Aorta (tissue), 5 donors: ENCODE measurements at regions not wholly inside any gene's neighbourhood (a gene's known extent, or its start where the extent isn't known, plus 50 kb on each side); places are given as distances from the start of the nearest gene placed in this dataset.

Source experiments
- ATAC-seq: fragments of 200-7000 bp; cut with Tn5 transposase; one replicate; pipeline ENCODE4 v1.9.1; 2022; ENCODE audit warnings: moderate library complexity; ENCODE audit not compliant: low FRiP score
- DNase-seq, 2 donors: peaks; one replicate each; pipeline ENCODE4 v3.0.0-alpha.2; 2020
- H3K27ac ChIP-seq, 2 donors: one replicate each; pipeline ENCODE4 v1.5.1; 2013; ENCODE audit warnings: low read length in 2 of 2, mild to moderate bottlenecking in 2 of 2, moderate library complexity in 2 of 2, control low read depth in 1 of 2, inconsistent platforms in 1 of 2, low read depth in 1 of 2
- H3K27me3 ChIP-seq, 2 donors: one replicate each; pipeline ENCODE4 v1.6.1; 2013; ENCODE audit warnings: control low read depth in 1 of 2, low read length in 1 of 2, mild to moderate bottlenecking in 1 of 2, moderate library complexity in 1 of 2; ENCODE audit not compliant: insufficient read depth in 2 of 2, control insufficient read depth in 1 of 2
- H3K36me3 ChIP-seq, 2 donors: one replicate each; pipeline ENCODE4 v1.6.1; 2013; ENCODE audit warnings: control low read depth in 1 of 2, low read length in 1 of 2, mild to moderate bottlenecking in 1 of 2; ENCODE audit not compliant: insufficient read depth in 2 of 2, control insufficient read depth in 1 of 2
- H3K4me1 ChIP-seq, 2 donors: one replicate each; pipeline ENCODE4 v1.6.1; 2013; ENCODE audit warnings: low read length in 2 of 2, control low read depth in 1 of 2, mild to moderate bottlenecking in 1 of 2, moderate library complexity in 1 of 2; ENCODE audit not compliant: insufficient read depth in 2 of 2, control insufficient read depth in 1 of 2
- H3K4me3 ChIP-seq, 2 donors: one replicate each; pipeline ENCODE4 v1.5.1; 2013; ENCODE audit warnings: low read length in 2 of 2, control low read depth in 1 of 2, mild to moderate bottlenecking in 1 of 2
- H3K9me3 ChIP-seq: one replicate; pipeline ENCODE4 v1.6.1; 2013; ENCODE audit warnings: mild to moderate bottlenecking, low read length; ENCODE audit not compliant: control insufficient read depth
- WGBS, 2 donors: extraction: QIAGEN DNeasy Blood & Tissue Kit; methylation state at CpG; one replicate each; pipeline ENCODE4 v1.1.7; 2013; 5-methylcytosine and 5-hydroxymethylcytosine counted together
- intact Hi-C, 2 donors: fragments of 100-400 bp; cut with DNase I; formaldehyde crosslinking; loops; one replicate each; pipeline versions ENCODE4 v1.14.2 to v1.15.0; 2022
- donor health status: healthy with polysubstance abuse.
- donor health status: Bipolar disorder and iron deficiency.
- donor health status: DM: no; HTN: no; CAD: no.
- donor health status: DM: no; HTN: no; CAD: no.
- donor health status: DM: yes; HTN: yes; CAD: no.

GRCh38 chr16:85403693-85404092 lies 209.4 kb upstream of the GSE1 start:
- intact Hi-C loops = no loop called here
- H3K4me1 ChIP-seq = no peaks in the 10 kb centered on the region
- no peak overlapping the region for H3K4me3 ChIP-seq
- H3K27ac ChIP-seq = no peak overlapping the region
- peak in 1 of 2 donors; percentile 22 for DNase-seq
- H3K36me3 ChIP-seq = no peaks in the 10 kb centered on the region
- WGBS, 2 donors = 89 to 95% methylated on average over 6 of the region's 6 CpGs
- H3K9me3 ChIP-seq = no peaks in the 10 kb centered on the region
- no peak for ATAC-seq
- no peaks in the 10 kb centered on the region for H3K27me3 ChIP-seq

DNA sequence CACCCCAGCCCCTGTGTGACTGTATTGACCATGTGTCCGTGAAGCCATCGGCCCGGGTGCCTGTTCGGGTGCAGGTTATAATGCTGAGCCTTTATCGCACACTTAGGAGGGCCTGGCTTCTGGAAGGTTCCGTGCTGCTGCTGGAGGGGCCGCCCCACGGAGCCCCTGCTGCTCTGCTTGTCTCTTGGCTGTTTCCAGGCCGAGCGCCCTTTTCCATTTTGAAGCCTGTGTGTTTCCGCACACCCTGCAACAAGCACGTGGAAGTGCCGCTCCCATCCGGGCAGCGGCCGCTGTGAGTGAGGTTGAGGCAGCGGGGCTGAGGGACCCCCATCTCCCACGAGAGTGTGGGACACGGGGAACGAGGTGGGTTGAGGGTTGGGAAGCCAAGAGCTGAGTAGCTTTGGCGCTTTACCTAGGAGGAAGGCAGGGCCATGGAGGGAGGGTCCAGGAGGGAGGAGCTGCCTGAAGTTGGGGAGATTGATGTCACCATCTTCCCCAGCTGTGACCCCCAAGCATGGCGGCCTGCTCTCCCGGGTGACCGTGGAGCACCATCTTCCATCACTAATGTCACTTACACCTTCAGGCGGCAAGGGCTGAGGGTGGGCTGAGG lies 200.1 kb upstream of the GSE1 start:
- Histone ChIP-seq H3K9me3 (no peaks in the 10 kb centered on the region), H3K27me3 (no peaks in the 10 kb centered on the region), H3K4me1 (no peaks in the 10 kb centered on the region), H3K27ac (no peak overlapping the region), H3K36me3 (no peaks in the 10 kb centered on the region), H3K4me3 (no peak overlapping the region)
- DNase-seq = peak; percentile 42 to 73
- intact Hi-C loops = no loop called here
- ATAC-seq = no peak
- 96% methylated on average over 25 of the region's 25 CpGs for WGBS, 2 donors

DNA sequence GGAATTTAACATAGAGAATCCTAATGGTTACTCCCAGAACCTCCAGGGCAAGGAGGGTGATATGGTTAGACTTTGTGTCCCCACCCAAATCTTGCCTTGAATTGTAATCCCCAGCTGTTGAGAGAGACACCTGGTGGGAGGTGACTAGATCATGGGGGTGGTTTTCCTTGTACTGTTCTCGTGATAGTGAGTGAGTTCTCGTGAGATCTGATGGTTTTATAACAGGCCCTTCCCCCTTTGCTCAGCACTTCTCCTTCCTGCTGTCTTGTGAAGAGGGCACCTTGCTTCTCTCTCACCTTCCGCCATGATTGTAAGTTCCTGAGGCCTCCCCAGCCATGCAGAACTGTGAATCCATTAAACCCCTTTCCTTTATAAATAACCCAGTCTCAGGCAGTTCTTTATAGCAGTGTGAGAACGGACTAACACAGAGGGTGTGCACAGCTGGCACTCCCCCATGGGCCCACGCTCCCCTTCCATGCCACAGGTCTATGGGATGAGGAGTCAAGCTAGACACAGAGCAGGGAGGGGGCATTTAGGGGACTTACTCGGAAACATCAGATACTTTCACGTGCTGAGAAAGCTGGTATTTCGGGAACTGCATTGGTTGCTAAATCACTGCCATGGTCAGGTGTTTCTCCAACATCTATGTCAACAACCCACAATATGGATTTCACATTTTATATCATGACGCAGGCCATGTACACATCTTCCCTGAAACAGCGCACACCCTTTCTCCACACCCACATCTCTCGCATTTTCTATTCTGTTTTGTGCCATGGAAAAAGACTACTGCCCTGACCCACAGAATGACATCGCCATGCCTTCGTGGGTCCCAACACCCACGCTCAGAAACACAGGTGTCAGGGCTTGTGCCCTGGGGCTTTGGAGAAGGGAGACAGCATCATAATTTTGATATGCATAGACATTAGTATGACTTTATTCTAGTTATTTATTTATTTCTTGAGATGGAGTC lies 199.1 kb upstream of the GSE1 start:
- peak in 1 of 2 donors; percentile 14 for DNase-seq
- no peaks in the 10 kb centered on the region for H3K9me3 ChIP-seq
- no peaks in the 10 kb centered on the region for H3K36me3 ChIP-seq
- H3K4me3 ChIP-seq = no peak overlapping the region
- 97 to 98% methylated on average over 14 of the region's 14 CpGs for WGBS, 2 donors
- H3K4me1 ChIP-seq = no peaks in the 10 kb centered on the region
- intact Hi-C loops = no loop called here
- no peaks in the 10 kb centered on the region for H3K27me3 ChIP-seq
- no peak overlapping the region for H3K27ac ChIP-seq
- no peak for ATAC-seq

DNA sequence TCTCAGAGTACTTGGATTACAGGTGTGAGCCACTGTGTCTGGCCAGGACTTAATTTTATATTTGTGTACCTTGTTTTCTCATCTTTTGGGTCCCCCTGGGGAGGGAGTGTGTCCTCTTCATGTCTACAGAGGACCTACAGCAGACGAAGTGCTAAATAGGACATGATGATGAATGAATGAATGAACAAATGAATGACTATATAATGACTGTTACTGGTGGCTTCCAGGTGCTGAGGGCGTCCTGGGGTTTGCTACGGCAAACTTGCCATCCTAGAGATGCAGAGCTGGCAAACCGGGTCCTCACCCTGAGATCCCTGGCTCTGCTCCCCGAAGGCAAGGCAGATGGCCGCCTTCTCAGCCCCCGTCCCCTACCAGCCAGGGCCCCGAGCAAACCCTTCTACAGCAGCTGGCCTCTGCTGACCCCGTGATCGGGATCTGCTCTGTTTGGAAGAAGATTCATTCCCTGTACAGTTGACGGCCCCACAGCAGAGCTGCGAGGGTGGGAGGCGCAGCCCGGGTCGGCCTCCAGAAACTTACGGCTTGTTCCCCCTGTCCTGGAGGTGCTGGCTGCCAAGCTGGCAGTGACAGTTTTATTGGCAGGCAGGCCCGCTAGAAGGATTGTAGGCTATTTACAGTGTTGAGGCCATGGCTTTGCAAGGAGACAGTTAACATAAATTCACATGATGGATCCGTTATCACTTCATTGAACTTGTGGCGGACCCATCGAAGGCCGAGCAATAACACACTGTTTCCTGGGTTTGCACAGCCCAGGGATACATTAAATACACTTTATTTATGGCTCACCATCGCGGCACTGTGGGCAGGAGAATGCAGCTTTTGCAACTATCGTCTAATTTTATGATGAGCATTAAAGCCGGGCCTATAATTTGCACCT lies 197.7 kb upstream of the GSE1 start:
- peak; percentile 32 to 63 for DNase-seq
- Histone ChIP-seq H3K27ac (no peak overlapping the region), H3K36me3 (no peaks in the 10 kb centered on the region), H3K27me3 (no peaks in the 10 kb centered on the region), H3K4me1 (no peaks in the 10 kb centered on the region), H3K4me3 (no peak overlapping the region), H3K9me3 (no peaks in the 10 kb centered on the region)
- WGBS, 2 donors = 50 to 54% methylated on average over 25 of the region's 25 CpGs
- intact Hi-C loops = no loop called here
- peak; percentile 13 for ATAC-seq

DNA sequence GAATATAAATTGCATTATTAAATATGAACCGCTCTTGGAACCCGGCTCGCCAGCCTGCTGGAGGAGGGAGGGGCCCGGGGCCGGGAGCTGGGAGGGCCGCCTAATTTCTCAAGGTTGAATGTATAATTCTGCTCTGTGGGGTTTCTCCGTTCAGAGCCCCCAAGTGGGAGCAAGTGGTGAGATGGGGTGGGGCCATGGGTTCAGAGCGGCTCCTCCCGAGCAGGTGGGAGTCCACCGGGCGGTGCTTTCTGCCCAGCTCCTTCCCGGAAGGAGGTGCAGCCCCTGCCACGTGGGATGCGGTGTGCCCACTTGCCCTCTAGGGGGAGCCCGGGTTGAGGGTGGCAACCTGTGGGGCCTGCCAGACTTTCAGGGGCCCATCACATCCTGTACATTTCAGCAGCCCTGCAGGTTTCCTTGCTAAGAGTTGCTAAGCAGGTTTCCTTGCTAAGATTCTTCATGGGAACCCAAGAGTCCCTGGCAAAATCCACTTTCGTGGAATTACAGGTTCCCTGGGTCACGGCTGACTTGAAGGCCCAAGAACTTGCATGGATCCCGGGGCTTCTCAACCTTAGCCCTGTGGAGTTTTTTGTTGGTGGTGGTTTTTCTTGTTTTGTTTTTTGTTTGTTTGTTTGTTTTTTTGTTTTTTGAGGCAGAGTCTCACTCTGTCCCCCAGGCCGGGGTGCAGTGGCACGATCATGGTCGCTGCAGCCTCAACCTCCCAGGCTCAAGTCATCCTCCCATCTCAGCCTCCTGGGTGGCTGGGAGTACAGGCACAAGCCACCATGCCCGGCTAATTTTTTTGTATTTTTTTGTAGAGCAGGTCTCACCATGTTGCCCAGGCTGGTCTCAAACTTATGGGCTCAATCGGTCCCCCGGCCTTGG lies 196.7 kb upstream of the GSE1 start:
- WGBS, 2 donors = 76 to 83% methylated on average over 24 of the region's 24 CpGs
- peak; percentile 75 to 87 for DNase-seq
- no peaks in the 10 kb centered on the region for H3K36me3 ChIP-seq
- no peak overlapping the region for H3K4me3 ChIP-seq
- intact Hi-C loops = no loop called here
- no peaks in the 10 kb centered on the region for H3K4me1 ChIP-seq
- H3K9me3 ChIP-seq = no peaks in the 10 kb centered on the region
- no peaks in the 10 kb centered on the region for H3K27me3 ChIP-seq
- ATAC-seq = peak; percentile 60
- H3K27ac ChIP-seq = no peak overlapping the region

- ATAC-seq (no peak), DNase-seq (peak; percentile 39 to 62)
- no peaks in the 10 kb centered on the region for H3K9me3 ChIP-seq
- H3K4me3 ChIP-seq = no peak overlapping the region
- no peaks in the 10 kb centered on the region for H3K4me1 ChIP-seq
- intact Hi-C loops = no loop called here
- H3K27me3 ChIP-seq = no peaks in the 10 kb centered on the region
- H3K36me3 ChIP-seq = no peaks in the 10 kb centered on the region
- WGBS, 2 donors = 90 to 93% methylated on average over 14 of the region's 14 CpGs
- H3K27ac ChIP-seq = no peak overlapping the region
Measured at GRCh38 chr16:85417156-85417860, 195.8 kb upstream of the GSE1 start.

- no peak for ATAC-seq
- Histone ChIP-seq H3K27me3 (no peaks in the 10 kb centered on the region), H3K9me3 (no peaks in the 10 kb centered on the region), H3K27ac (no peak overlapping the region), H3K36me3 (no peaks in the 10 kb centered on the region), H3K4me3 (no peak overlapping the region), H3K4me1 (no peaks in the 10 kb centered on the region)
- DNase-seq = peak in 1 of 2 donors; percentile 38
- intact Hi-C loops = no loop called here
- WGBS, 2 donors = 87% methylated on average over 17 of the region's 17 CpGs
Measured at GRCh38 chr16:85418978-85419491, 194.1 kb upstream of the GSE1 start.
